Mesenchymal stem cell (in vitro differentiated cells and primary cell): ENCODE measurements at regions not wholly inside any gene's neighbourhood (a gene's known extent, or its start where the extent isn't known, plus 50 kb on each side); places are given as distances from the start of the nearest gene placed in this dataset.

Source experiments
- DNase-seq: peaks from one replicate; pipeline ENCODE4 v3.0.0-alpha.2; 2013
- H2AFZ ChIP-seq: one replicate; pipeline ENCODE4 v1.6.1; 2013; ENCODE audit warnings: low read depth, mild to moderate bottlenecking, control low read depth, inconsistent platforms, low read length, moderate library complexity
- H2AK5ac ChIP-seq: 2 replicates; pipeline ENCODE4 v1.6.1; 2013; ENCODE audit warnings: low read length, moderate library complexity, mild to moderate bottlenecking, inconsistent platforms; ENCODE audit not compliant: severe bottlenecking
- H2BK120ac ChIP-seq: one replicate; pipeline ENCODE4 v1.6.1; 2013; ENCODE audit warnings: low read depth, mild to moderate bottlenecking, inconsistent platforms, low read length, moderate library complexity
- H2BK12ac ChIP-seq, 2 experiments: one replicate each; pipeline ENCODE4 v1.6.1; 2013; ENCODE audit warnings: inconsistent platforms in 2 of 2, low read length in 2 of 2, mild to moderate bottlenecking in 2 of 2, moderate library complexity in 2 of 2, control low read depth in 1 of 2
- H2BK15ac ChIP-seq: one replicate; pipeline ENCODE4 v1.6.1; 2013; ENCODE audit warnings: mild to moderate bottlenecking, low read depth, inconsistent platforms; ENCODE audit not compliant: poor library complexity, severe bottlenecking
- H2BK5ac ChIP-seq: 2 replicates; pipeline ENCODE4 v1.6.1; 2013; ENCODE audit warnings: low read depth, mild to moderate bottlenecking, low read length, control low read depth, inconsistent platforms; ENCODE audit not compliant: poor library complexity, severe bottlenecking
- H3K14ac ChIP-seq, 2 experiments: one replicate each; pipeline ENCODE4 v1.6.1; 2013; ENCODE audit warnings: inconsistent platforms in 2 of 2, low read length in 2 of 2, control low read depth in 1 of 2, mild to moderate bottlenecking in 1 of 2, moderate library complexity in 1 of 2
- H3K18ac ChIP-seq, 2 experiments: one replicate each; pipeline ENCODE4 v1.6.1; 2013; ENCODE audit warnings: inconsistent platforms in 2 of 2, low read length in 2 of 2, control low read depth in 1 of 2, low read depth in 1 of 2, mild to moderate bottlenecking in 1 of 2
- H3K23ac ChIP-seq, 2 experiments: one replicate each; pipeline ENCODE4 v1.6.1; 2013; ENCODE audit warnings: inconsistent platforms in 2 of 2, low read length in 2 of 2, mild to moderate bottlenecking in 2 of 2, moderate library complexity in 2 of 2, control low read depth in 1 of 2
- H3K27ac ChIP-seq: 2 replicates; pipeline ENCODE4 v1.5.1; 2013; ENCODE audit warnings: mild to moderate bottlenecking, moderate library complexity, low read length, control low read depth, inconsistent platforms; ENCODE audit not compliant: poor library complexity, severe bottlenecking
- H3K27me3 ChIP-seq, 2 experiments: 2 replicates each; pipeline versions ENCODE4 v1.6.1 to v1.7.0; 2013; ENCODE audit warnings: low read length in 2 of 2, mild to moderate bottlenecking in 2 of 2, moderate library complexity in 2 of 2, control low read depth in 1 of 2, inconsistent platforms in 1 of 2; ENCODE audit not compliant: control insufficient read depth in 1 of 2, insufficient read depth in 1 of 2
- H3K36me3 ChIP-seq, 2 experiments: 2 replicates each; pipeline versions ENCODE4 v1.6.1 to v1.7.0; 2013; ENCODE audit warnings: low read length in 2 of 2, control low read depth in 1 of 2, inconsistent platforms in 1 of 2, low read depth in 1 of 2, mild to moderate bottlenecking in 1 of 2; ENCODE audit not compliant: insufficient read depth in 2 of 2, control insufficient read depth in 1 of 2
- H3K4ac ChIP-seq, 2 experiments: one replicate each; pipeline ENCODE4 v1.6.1; 2013; ENCODE audit warnings: inconsistent platforms in 2 of 2, low read length in 2 of 2, mild to moderate bottlenecking in 2 of 2, moderate library complexity in 2 of 2, control low read depth in 1 of 2, low read depth in 1 of 2
- H3K4me1 ChIP-seq: 2 replicates; pipeline ENCODE4 v1.6.1; 2013; ENCODE audit warnings: low read depth, low read length, control low read depth; ENCODE audit not compliant: control insufficient read depth, insufficient read depth
- H3K4me2 ChIP-seq: 2 replicates; pipeline ENCODE4 v1.6.1; 2013; ENCODE audit warnings: low read length, mild to moderate bottlenecking, inconsistent platforms; ENCODE audit not compliant: poor library complexity, severe bottlenecking
- H3K4me3 ChIP-seq, 2 experiments: 2 replicates each; pipeline versions ENCODE4 v1.5.1 to v1.7.0; 2013; ENCODE audit warnings: low read length in 2 of 2, mild to moderate bottlenecking in 2 of 2, control low read depth in 1 of 2, low read depth in 1 of 2; ENCODE audit not compliant: insufficient read depth in 1 of 2
- H3K79me1 ChIP-seq: replicated peaks from 2 replicates; pipeline ENCODE4 v1.6.1; 2013; ENCODE audit warnings: mild to moderate bottlenecking, control low read depth, low read length, inconsistent platforms; ENCODE audit not compliant: poor library complexity, severe bottlenecking
- H3K9ac ChIP-seq: 2 replicates; pipeline ENCODE4 v1.7.0; 2013; ENCODE audit warnings: mild to moderate bottlenecking, low read length, moderate library complexity
- H3K9me3 ChIP-seq: 2 replicates; pipeline ENCODE4 v1.7.0; 2013; ENCODE audit warnings: mild to moderate bottlenecking, low read length; ENCODE audit not compliant: control insufficient read depth
- H4K8ac ChIP-seq: one replicate; pipeline ENCODE4 v1.6.1; 2013; ENCODE audit warnings: inconsistent platforms, mild to moderate bottlenecking, low read length, moderate library complexity
- H4K91ac ChIP-seq: one replicate; pipeline ENCODE4 v1.6.1; 2013; ENCODE audit warnings: mild to moderate bottlenecking, low read length, inconsistent platforms
- WGBS: methylation state at CpG from one replicate; pipeline ENCODE4 v1.1.7; 2013; ENCODE audit warnings: mixed read lengths; 5-methylcytosine and 5-hydroxymethylcytosine counted together

GRCh38 chr9:1460143-1460769 is 410.1 kb downstream of the DMRT2 start:
- Histone ChIP-seq H3K36me3 (no peaks in the 10 kb centered on the region), H3K4me1 (no peaks in the 10 kb centered on the region), H3K4me3 (no peak overlapping the region), H2AFZ (no peak overlapping the region), H4K8ac (no peak overlapping the region), H3K27me3 (peaks cover 0 to 74% of the 10 kb centered on the region in 2 experiments), H3K9me3 (no peaks in the 10 kb centered on the region), H2BK12ac (no peak overlapping the region), H3K4ac (no peak overlapping the region), H3K14ac (no peak overlapping the region), H3K9ac (no peak overlapping the region), H2AK5ac (no peak overlapping the region), H3K23ac (no peak overlapping the region), H3K18ac (no peak overlapping the region), H3K27ac (no peak overlapping the region), H3K79me1 (no peaks in the 10 kb centered on the region), H2BK15ac (no peak overlapping the region), H2BK5ac (no peak overlapping the region), H3K4me2 (no peak overlapping the region), H2BK120ac (no peak overlapping the region), H4K91ac (no peak overlapping the region)
- WGBS, result 45% methylated on average over 5 of the region's 7 CpGs
- DNase-seq, result no peak

DNA sequence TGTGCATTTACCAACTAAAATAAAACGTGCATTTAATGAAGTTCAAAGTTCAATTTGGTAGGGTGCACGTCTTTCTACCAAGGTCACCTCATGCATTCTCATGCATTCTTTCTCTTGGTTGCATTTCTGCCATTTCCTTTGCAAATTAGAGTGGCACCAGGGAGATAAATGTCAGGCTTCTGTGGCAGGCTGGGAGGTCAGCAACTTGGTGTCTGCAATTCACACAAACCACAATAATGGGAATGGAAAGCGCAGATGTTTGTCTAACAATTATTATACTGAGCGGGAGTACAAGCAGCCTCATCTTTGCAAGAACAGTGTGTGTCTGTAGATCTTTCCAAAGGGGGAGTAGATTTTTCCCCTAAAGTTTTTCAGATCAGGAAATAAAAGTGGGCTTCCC is 411.7 kb downstream of the DMRT2 start:
- Histone ChIP-seq H4K91ac (no peak overlapping the region), H2AFZ (no peak overlapping the region), H2BK15ac (no peak overlapping the region), H2AK5ac (no peak overlapping the region), H3K27ac (no peak overlapping the region), H3K9ac (no peak overlapping the region), H2BK5ac (no peak overlapping the region), H2BK12ac (no peak overlapping the region), H3K9me3 (no peaks in the 10 kb centered on the region), H3K4me3 (no peak overlapping the region), H4K8ac (no peak overlapping the region), H3K14ac (no peak overlapping the region), H3K27me3 (peaks cover 0 to 74% of the 10 kb centered on the region in 2 experiments), H3K4me2 (no peak overlapping the region), H3K79me1 (no peaks in the 10 kb centered on the region), H2BK120ac (no peak overlapping the region), H3K4me1 (no peaks in the 10 kb centered on the region), H3K36me3 (no peaks in the 10 kb centered on the region), H3K23ac (no peak overlapping the region), H3K18ac (no peak overlapping the region), H3K4ac (no peak overlapping the region)
- DNase-seq, result no peak
- WGBS, result 55% methylated on average over 4 of the region's 4 CpGs

GRCh38 chr9:1462626-1463308 is 412.6 kb downstream of the DMRT2 start:
- no peak overlapping the region for H2BK12ac ChIP-seq
- DNase-seq, result no peak

DNA sequence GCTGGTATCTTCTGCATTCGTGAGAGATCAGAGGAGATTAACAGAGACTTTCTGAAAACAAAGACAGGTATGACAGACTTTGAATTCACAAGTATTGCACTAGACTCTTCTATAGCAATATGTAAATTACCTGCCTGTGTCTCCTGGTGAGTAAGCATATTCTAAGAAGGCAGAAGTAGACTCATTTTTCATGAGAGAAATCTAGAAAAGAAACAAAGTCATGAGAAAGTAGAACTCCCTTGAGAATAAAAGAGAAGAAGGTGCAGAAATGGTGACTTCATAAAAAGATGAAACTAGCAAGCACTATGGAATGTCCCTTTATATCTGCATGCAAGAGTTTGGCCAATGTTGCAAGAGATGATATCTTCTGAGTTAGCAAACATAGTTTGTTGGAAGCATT is 419.8 kb downstream of the DMRT2 start:
- H3K79me1 ChIP-seq, result no peaks in the 10 kb centered on the region
- H3K4me3 ChIP-seq, result no peak overlapping the region
- H2BK15ac ChIP-seq, result no peak overlapping the region
- H3K23ac ChIP-seq, result no peak overlapping the region
- no peak overlapping the region for H4K91ac ChIP-seq
- H3K4ac ChIP-seq, result no peak overlapping the region
- peaks cover 0 to 16% of the 10 kb centered on the region in 2 experiments for H3K27me3 ChIP-seq
- no peak overlapping the region for H3K9ac ChIP-seq
- H3K4me1 ChIP-seq, result no peaks in the 10 kb centered on the region
- H2BK5ac ChIP-seq, result no peak overlapping the region
- H2BK12ac ChIP-seq, result no peak overlapping the region
- no peak overlapping the region for H3K27ac ChIP-seq
- H2AFZ ChIP-seq, result no peak overlapping the region
- no peak overlapping the region for H3K4me2 ChIP-seq
- no peak overlapping the region for H4K8ac ChIP-seq
- H3K9me3 ChIP-seq, result no peaks in the 10 kb centered on the region
- no CpG with 5 or more reads among the region's 1 CpG for WGBS
- no peak overlapping the region for H3K18ac ChIP-seq
- no peaks in the 10 kb centered on the region for H3K36me3 ChIP-seq
- DNase-seq, result no peak
- H2AK5ac ChIP-seq, result no peak overlapping the region
- no peak overlapping the region for H3K14ac ChIP-seq
- H2BK120ac ChIP-seq, result no peak overlapping the region

More at GRCh38 chr9:1462626-1463308, 412.6 kb downstream of the DMRT2 start:
- Histone ChIP-seq H3K4me1 (no peaks in the 10 kb centered on the region), H2BK5ac (no peak overlapping the region), H3K36me3 (no peaks in the 10 kb centered on the region), H2BK15ac (no peak overlapping the region), H3K79me1 (no peaks in the 10 kb centered on the region), H3K18ac (no peak overlapping the region), H3K4me3 (no peak overlapping the region), H2AFZ (no peak overlapping the region), H3K4ac (no peak overlapping the region), H3K23ac (no peak overlapping the region), H2BK120ac (no peak overlapping the region), H3K9ac (no peak overlapping the region), H4K8ac (no peak overlapping the region), H3K4me2 (no peak overlapping the region), H3K14ac (no peak overlapping the region), H4K91ac (no peak overlapping the region), H3K27ac (no peak overlapping the region), H3K27me3 (peaks cover 0 to 68% of the 10 kb centered on the region in 2 experiments), H2AK5ac (no peak overlapping the region), H3K9me3 (no peaks in the 10 kb centered on the region)
- no CpG with 5 or more reads among the region's 4 CpGs for WGBS
